DMS153 treated with DMSO at 0.1 percent for 48 hours (cell line): ENCODE measurements at regions not wholly inside any gene's neighbourhood (a gene's known extent, or its start where the extent isn't known, plus 50 kb on each side); places are given as distances from the start of the nearest gene placed in this dataset.
A peak's percentile ranks its signal among the peaks of the same experiment; 100 is the strongest.
"Not testable (repeated sequence)": the region's sequence is repeated elsewhere in the genome, so short reads cannot be mapped to it uniquely, and the experiment has no call there.

Experiments
- DNase-seq: peaks from one replicate; lab custom pipeline; 2025; ENCODE audit not compliant: unreplicated experiment; lab: John Stamatoyannopoulos, UW

- no peak for DNase-seq
These were observed 539.4 kb upstream of the ID2 start for GRCh38 chr2:8142461-8142860.

- no peak for DNase-seq
These were observed 537.7 kb upstream of the ID2 start for GRCh38 chr2:8144131-8144631.

- DNase-seq: no peak
These were observed 537.1 kb upstream of the ID2 start for GRCh38 chr2:8144785-8145184.

GRCh38 chr2:8145375-8145774 is 536.5 kb upstream of the ID2 start:
- not testable (repeated sequence) for DNase-seq

GRCh38 chr2:8146132-8147005 is 535.5 kb upstream of the ID2 start:
- DNase-seq: peak; percentile 23

GRCh38 chr2:8148260-8149006 is 533.4 kb upstream of the ID2 start:
- DNase-seq: no peak

GRCh38 chr2:8149007-8149405 is 532.9 kb upstream of the ID2 start:
- no peak for DNase-seq

GRCh38 chr2:8149985-8150539 is 531.8 kb upstream of the ID2 start:
- DNase-seq: no peak

- no peak for DNase-seq
These were observed 530.0 kb upstream of the ID2 start for GRCh38 chr2:8151888-8152287.

- DNase-seq: no peak
These were observed 529.2 kb upstream of the ID2 start for GRCh38 chr2:8152392-8153257.

- DNase-seq: no peak
These were observed 528.6 kb upstream of the ID2 start for GRCh38 chr2:8153258-8153718.

GRCh38 chr2:8154270-8154669 is 527.6 kb upstream of the ID2 start:
- no peak for DNase-seq

- no peak for DNase-seq
These were observed 526.9 kb upstream of the ID2 start for GRCh38 chr2:8154936-8155335.

- no peak for DNase-seq
These were observed 524.0 kb upstream of the ID2 start for GRCh38 chr2:8157621-8158430.

GRCh38 chr2:8158711-8159110 is 523.1 kb upstream of the ID2 start:
- DNase-seq: no peak

GRCh38 chr2:8159211-8159965 is 522.5 kb upstream of the ID2 start:
- no peak for DNase-seq

GRCh38 chr2:8159966-8160603 is 521.8 kb upstream of the ID2 start:
- DNase-seq: no peak

GRCh38 chr2:8160959-8161358 is 520.9 kb upstream of the ID2 start:
- no peak for DNase-seq

- no peak for DNase-seq
These were observed 519.3 kb upstream of the ID2 start for GRCh38 chr2:8162552-8162951.
